GM18867 (cell line): ENCODE measurements at regions not wholly inside any gene's neighbourhood (a gene's known extent, or its start where the extent isn't known, plus 50 kb on each side); places are given as distances from the start of the nearest gene placed in this dataset.

Experiments used
- ATAC-seq: cut with Tn5 transposase; IDR thresholded peaks from one replicate; pipeline ENCODE4 v1.9.1; 2021; ENCODE audit warnings: mild to moderate bottlenecking, moderate library complexity; ENCODE audit not compliant: unreplicated experiment

- no peak for ATAC-seq
Observed at GRCh38 chr4:138964716-138965426, 50.7 kb upstream of the NOCT start.

- ATAC-seq: no peak
Observed at GRCh38 chr4:138963412-138963811, 52.2 kb upstream of the NOCT start.

- no peak for ATAC-seq
Observed at GRCh38 chr4:138961664-138962063, 53.9 kb upstream of the NOCT start.

- ATAC-seq: no peak
Observed at GRCh38 chr4:138961129-138961528, 54.5 kb upstream of the NOCT start.

GRCh38 chr4:138960175-138960710 lies 55.3 kb upstream of the NOCT start:
- no peak for ATAC-seq

- ATAC-seq: peak; percentile 49
Observed at GRCh38 chr4:138959097-138959815, 56.3 kb upstream of the NOCT start.

- no peak for ATAC-seq
Observed at GRCh38 chr4:138958519-138958918, 57.1 kb upstream of the NOCT start.

GRCh38 chr4:138957302-138957701 lies 58.3 kb upstream of the NOCT start:
- no peak for ATAC-seq

GRCh38 chr4:138954428-138954827 lies 61.2 kb upstream of the NOCT start:
- ATAC-seq: no peak

GRCh38 chr4:138953961-138954371 lies 61.6 kb upstream of the NOCT start:
- no peak for ATAC-seq

- ATAC-seq: no peak
Observed at GRCh38 chr4:138952411-138952810, 63.2 kb upstream of the NOCT start.

- ATAC-seq: no peak
Observed at GRCh38 chr4:138951764-138952163, 63.8 kb upstream of the NOCT start.

- ATAC-seq: no peak
Observed at GRCh38 chr4:138949866-138950265, 65.7 kb upstream of the NOCT start.

GRCh38 chr4:138948918-138949317 lies 66.7 kb upstream of the NOCT start:
- ATAC-seq: no peak

GRCh38 chr4:138946306-138946705 lies 69.3 kb upstream of the NOCT start:
- ATAC-seq: no peak

GRCh38 chr4:138945840-138946239 lies 69.7 kb upstream of the NOCT start:
- no peak for ATAC-seq

GRCh38 chr4:138945401-138945800 lies 70.2 kb upstream of the NOCT start:
- no peak for ATAC-seq

GRCh38 chr4:138943893-138944292 lies 71.7 kb upstream of the NOCT start:
- no peak for ATAC-seq

GRCh38 chr4:138941037-138941436 lies 74.5 kb upstream of the NOCT start:
- ATAC-seq: no peak

- no peak for ATAC-seq
Observed at GRCh38 chr4:138939960-138940359, 75.6 kb upstream of the NOCT start.

GRCh38 chr4:138938366-138938690 lies 77.3 kb upstream of the NOCT start:
- ATAC-seq: peak; percentile 77

GRCh38 chr4:138935135-138935807 lies 80.3 kb upstream of the NOCT start:
- ATAC-seq: no peak
